Pulmonary artery endothelial cell (primary cell): ENCODE measurements at regions not wholly inside any gene's neighbourhood (a gene's known extent, or its start where the extent isn't known, plus 50 kb on each side); places are given as distances from the start of the nearest gene placed in this dataset.

Experiments used
- DNase-seq: peaks from one replicate; pipeline ENCODE4 v3.0.0-alpha.2; 2011; ENCODE audit warnings: low read depth, low spot score

- no peak for DNase-seq
Measured at GRCh38 chr9:38228331-38229103, 159.5 kb upstream of the SHB start.

- no peak for DNase-seq
Measured at GRCh38 chr9:38227656-38228055, 158.6 kb upstream of the SHB start.

- DNase-seq: peak; percentile 29
Measured at GRCh38 chr9:38227061-38227540, 158.1 kb upstream of the SHB start.

DNA sequence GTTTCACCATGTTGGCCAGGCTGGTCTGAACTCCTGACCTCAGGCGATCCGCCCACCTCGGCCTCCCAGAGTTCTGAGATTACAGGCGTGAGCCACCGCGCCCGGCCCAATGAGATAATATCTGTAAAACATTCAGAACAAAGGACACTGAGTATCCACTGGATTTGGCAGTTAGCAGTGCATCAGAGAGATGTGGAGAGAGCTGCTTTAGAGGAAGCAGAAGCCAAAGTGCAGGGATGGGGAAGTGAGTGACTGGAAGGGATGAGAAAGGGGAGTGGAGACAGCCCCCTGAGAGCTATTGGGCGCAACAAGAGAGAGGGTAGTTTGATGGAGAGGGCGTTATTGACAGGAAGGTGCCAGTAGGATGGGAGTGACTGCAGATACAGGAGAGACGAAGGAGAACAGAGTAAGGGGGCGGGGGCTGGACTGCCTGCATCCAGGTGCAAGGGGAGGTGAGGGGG, 157.5 kb upstream of the SHB start:
- DNase-seq: no peak

GRCh38 chr9:38224941-38225340, 155.9 kb upstream of the SHB start:
- DNase-seq: no peak

GRCh38 chr9:38216572-38216971, 147.5 kb upstream of the SHB start:
- DNase-seq: no peak

- DNase-seq: no peak
Measured at GRCh38 chr9:38215465-38215864, 146.4 kb upstream of the SHB start.

DNA sequence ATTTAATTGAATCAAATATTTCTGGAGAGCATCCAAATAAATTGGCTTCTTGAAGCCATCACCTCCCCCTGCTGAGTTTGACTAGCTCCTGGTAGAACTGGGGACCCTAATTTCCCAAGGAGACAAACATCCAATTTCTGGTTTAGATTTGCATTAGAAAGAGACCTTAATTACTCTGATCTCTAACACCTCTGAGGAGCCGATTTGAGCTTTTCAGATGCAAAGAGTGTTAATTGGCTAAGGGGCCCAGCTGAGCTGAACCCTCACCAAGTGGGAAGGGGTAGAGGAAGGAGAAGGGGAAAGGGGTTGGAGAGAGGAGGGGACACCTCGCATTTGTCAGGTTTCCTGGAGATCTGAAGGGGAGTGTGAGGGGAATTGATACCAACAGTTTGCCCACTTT, 145.4 kb upstream of the SHB start:
- DNase-seq: no peak

DNA sequence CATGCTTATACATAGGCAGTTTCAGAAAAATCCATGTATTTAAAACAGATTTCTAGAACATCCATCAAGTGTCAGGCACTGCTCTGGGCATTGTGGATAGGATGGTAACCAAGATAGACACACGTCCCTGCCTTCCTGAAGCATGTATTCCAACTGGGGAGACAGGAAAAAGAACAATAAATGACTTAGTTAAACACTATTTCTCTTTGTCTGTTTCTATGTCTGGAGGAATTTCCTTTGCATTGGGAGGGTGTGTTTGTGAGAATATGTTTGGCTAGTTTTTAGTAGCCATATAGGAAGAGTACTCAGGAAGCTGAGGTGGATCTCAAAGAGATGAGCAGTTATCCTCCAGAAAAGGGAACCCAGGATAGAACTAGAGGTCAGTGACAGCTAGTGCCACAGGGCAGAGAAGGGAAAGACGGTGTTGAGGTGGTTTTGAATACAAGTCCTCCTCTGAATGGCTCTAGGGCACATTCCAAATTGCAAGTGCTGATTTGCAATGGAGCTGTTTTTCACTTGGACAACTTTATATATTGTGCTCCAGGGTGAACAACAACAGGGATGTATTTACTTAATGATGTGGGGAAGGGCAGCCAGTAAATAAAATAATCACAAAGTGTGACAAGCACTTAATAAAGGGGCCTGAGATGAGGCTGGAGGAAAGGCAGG, 144.7 kb upstream of the SHB start:
- DNase-seq: peak; percentile 19

GRCh38 chr9:38212016-38212415, 143.0 kb upstream of the SHB start:
- no peak for DNase-seq

DNA sequence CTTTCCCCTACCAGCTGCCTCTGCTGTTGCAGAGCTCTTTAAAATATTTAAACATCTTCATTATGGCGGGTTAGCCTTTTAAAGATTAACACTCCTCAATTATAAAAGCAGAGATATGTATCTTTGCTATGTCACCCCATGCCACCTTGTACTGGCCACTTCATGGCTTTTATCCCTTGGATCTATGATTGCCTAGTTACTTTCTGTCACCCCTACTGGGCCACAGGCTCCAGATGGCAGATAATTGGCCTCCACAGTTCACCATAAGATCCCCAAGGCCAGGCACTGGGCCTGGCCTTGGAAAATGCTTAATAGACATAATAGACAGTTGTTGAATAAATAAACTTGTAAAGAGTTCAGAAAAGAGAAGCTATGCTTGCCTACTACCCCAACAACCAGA, 142.0 kb upstream of the SHB start:
- no peak for DNase-seq

DNA sequence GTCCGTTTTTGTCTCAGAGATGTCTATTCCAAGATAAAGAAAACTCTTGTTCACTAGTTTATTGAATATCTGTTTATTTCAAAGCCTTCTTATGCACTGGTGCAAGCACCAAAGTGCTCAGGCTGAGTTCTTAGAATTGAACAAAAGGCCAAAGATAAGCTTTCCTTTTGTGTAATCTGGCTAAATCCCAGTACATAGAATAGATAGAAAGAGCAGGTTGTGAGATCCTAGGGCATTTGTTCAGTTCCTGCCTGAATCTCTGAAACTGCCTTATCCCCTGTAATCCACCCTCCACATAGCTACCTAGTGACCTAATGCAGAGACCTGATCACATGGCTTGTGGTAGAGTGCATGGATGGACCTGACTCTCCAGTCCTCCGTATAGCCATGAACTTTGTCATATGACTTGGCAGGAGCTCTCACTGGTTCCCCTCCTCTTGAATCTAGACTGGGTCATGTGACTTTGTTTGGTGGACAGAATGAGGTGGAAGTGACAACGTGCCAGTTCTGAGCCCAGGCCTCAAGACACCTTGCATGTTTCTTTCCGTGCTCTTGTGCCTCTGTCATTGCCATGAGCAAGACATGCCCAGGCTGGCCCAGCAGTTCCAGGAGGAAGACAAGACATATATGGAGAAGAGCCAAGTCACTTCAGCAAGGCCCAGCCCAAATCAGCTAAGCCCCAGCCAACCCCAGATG, 139.3 kb upstream of the SHB start:
- DNase-seq: no peak

- no peak for DNase-seq
Measured at GRCh38 chr9:38207247-38207778, 138.3 kb upstream of the SHB start.

DNA sequence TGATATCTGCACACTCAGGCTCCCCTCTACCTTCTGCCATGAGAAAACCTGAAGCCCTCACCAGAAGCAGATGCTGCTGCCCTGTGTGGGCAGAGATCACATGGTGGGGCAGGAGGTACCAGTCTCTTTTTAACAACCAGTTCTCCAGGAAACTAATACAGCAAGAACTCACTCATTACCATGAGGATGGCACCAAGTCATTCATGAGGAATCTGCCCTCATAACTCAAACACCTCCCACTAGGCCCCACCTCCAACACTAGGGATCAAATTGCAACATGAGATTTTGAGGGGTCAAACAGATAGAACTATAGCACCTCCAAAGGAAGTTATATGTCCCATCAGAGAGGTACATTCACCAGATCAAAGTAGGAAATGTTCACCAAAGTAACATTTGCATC, 136.3 kb upstream of the SHB start:
- DNase-seq: no peak

- DNase-seq: no peak
Measured at GRCh38 chr9:38202336-38202938, 133.4 kb upstream of the SHB start.

DNA sequence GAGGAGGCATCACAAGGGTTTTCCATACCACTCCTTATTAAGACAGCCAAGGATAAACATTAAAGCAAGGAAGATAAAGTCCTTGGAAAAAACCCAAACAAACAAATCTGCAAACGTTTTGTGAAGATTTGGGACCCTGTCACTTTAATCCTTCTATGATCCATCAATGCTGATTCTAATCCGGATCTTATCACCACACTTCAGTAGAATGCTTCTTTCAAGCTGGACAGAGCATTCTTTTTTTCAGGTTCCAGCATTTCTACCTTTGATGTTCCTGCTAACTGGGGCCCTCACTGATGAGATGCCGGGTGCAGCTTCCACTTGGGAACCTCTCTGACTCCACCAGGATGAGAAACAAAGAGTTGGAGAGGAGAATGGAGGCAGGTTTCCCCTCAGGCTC, 132.8 kb upstream of the SHB start:
- no peak for DNase-seq

DNA sequence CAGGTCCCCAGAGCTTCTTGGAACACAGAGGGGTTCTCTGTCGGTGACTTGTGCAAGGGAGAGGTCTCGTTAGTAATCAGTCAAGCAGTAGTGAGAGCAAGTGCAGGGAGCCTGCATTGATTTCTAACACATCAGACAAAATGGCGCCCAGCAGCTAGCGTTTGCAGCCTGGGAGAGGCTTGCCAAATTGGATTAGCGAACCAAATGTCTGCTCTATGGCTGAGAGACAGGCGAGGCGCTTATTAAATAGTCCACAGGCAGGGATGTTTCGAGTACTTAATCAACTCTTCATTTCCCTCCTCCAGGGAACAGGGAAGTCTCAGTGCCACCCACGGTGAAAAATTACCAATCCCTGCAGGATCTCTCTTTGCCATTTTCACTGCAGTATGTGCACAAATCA, 131.4 kb upstream of the SHB start:
- DNase-seq: no peak

DNA sequence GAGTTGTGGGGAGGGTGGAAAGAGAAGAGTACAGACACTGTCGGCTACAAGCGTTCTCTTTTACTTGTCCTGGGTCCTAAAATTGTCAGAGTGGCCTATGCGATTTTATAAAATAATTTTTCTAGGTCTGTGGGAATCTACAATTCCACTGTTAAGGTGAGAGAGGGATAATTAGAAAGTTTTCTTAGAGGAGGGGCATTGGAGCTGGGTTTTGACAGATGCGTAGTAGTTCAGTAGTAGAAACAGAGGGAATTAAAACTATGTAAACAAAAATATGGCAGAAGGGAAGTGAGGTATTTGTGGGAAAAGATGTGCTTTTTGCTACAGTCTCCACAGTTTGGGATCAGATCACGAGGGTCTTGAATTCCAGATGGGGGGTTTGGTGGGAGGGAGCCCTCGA, 129.1 kb upstream of the SHB start:
- no peak for DNase-seq

- DNase-seq: no peak
Measured at GRCh38 chr9:38196714-38197113, 127.7 kb upstream of the SHB start.

GRCh38 chr9:38195737-38196161, 126.7 kb upstream of the SHB start:
- DNase-seq: no peak

GRCh38 chr9:38194870-38195269, 125.8 kb upstream of the SHB start:
- DNase-seq: no peak
